DOHH2 (cell line): ENCODE measurements at regions not wholly inside any gene's neighbourhood (a gene's known extent, or its start where the extent isn't known, plus 50 kb on each side); places are given as distances from the start of the nearest gene placed in this dataset.
"Not testable (repeated sequence)": the region's sequence is repeated elsewhere in the genome, so short reads cannot be mapped to it uniquely, and the experiment has no call there.

Source experiments
- EZH2phosphoT487 ChIP-seq: fragments of 200-600 bp; sonication (generic); IDR thresholded peaks from 2 replicates; pipeline ENCODE4 v1.6.1; 2017; ENCODE audit warnings: borderline replicate concordance, mild to moderate bottlenecking, antibody characterized with exemption, low read length, moderate library complexity, mixed read lengths
- TF ChIP-seq, protein P1 (sequence below): fragments of 200-600 bp; sonication (generic); IDR thresholded peaks from one replicate; pipeline ENCODE4 v1.5.1; 2014; ENCODE audit warnings: antibody characterized with exemption, mild to moderate bottlenecking, low read depth, low read length; ENCODE audit not compliant: poor library complexity, severe bottlenecking

DNA sequence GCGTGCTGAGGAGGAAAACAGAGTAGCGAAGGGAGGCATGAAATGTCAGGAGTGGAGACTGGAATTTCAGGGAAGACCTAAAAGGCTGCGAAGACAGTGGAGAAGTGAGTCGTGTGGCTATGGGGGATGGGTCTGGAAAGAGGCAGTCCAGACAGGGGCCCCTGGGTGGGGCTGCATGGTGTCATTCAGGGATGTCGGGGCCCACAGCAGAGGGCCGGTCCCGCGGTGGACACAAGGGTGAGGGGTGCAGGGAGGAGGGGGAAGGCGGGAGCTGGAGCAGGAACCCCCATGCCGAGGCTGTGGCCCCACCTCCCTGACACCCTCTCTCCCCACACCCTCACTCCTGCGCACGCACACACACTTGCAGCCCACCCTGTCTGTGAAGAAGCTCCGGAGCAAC, 476.4 kb downstream of the TP53TG3F start:
- TF ChIP-seq, protein P1, sequence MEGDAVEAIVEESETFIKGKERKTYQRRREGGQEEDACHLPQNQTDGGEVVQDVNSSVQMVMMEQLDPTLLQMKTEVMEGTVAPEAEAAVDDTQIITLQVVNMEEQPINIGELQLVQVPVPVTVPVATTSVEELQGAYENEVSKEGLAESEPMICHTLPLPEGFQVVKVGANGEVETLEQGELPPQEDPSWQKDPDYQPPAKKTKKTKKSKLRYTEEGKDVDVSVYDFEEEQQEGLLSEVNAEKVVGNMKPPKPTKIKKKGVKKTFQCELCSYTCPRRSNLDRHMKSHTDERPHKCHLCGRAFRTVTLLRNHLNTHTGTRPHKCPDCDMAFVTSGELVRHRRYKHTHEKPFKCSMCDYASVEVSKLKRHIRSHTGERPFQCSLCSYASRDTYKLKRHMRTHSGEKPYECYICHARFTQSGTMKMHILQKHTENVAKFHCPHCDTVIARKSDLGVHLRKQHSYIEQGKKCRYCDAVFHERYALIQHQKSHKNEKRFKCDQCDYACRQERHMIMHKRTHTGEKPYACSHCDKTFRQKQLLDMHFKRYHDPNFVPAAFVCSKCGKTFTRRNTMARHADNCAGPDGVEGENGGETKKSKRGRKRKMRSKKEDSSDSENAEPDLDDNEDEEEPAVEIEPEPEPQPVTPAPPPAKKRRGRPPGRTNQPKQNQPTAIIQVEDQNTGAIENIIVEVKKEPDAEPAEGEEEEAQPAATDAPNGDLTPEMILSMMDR, result not testable (repeated sequence)
- TF ChIP-seq EZH2phosphoT487, result not testable (repeated sequence)
